HG02970 (cell line): ENCODE measurements at regions not wholly inside any gene's neighbourhood (a gene's known extent, or its start where the extent isn't known, plus 50 kb on each side); places are given as distances from the start of the nearest gene placed in this dataset.
"Not testable (repeated sequence)": the region's sequence is repeated elsewhere in the genome, so short reads cannot be mapped to it uniquely, and the experiment has no call there.

Experiments used
- ATAC-seq: cut with Tn5 transposase; IDR thresholded peaks from one replicate; pipeline ENCODE4 v1.9.1; 2021; ENCODE audit warnings: mild to moderate bottlenecking, moderate library complexity, moderate number of reproducible peaks; ENCODE audit not compliant: unreplicated experiment, low FRiP score

- no peak for ATAC-seq
These were observed 779.0 kb upstream of the SLIT2 start for GRCh38 chr4:19472666-19473065.

- ATAC-seq = not testable (repeated sequence)
These were observed 781.7 kb upstream of the SLIT2 start for GRCh38 chr4:19470001-19470400.

GRCh38 chr4:19462117-19462516 lies 789.6 kb upstream of the SLIT2 start:
- ATAC-seq = no peak

GRCh38 chr4:19455850-19456602 lies 795.7 kb upstream of the SLIT2 start:
- ATAC-seq = no peak

- ATAC-seq = no peak
These were observed 796.5 kb upstream of the SLIT2 start for GRCh38 chr4:19455196-19455595.

- no peak for ATAC-seq
These were observed 813.5 kb upstream of the SLIT2 start for GRCh38 chr4:19438233-19438632.

- ATAC-seq = no peak
These were observed 814.7 kb upstream of the SLIT2 start for GRCh38 chr4:19437008-19437407.

GRCh38 chr4:19429684-19430083 lies 822.0 kb upstream of the SLIT2 start:
- no peak for ATAC-seq

- ATAC-seq = no peak
These were observed 826.6 kb upstream of the SLIT2 start for GRCh38 chr4:19425146-19425545.

GRCh38 chr4:19417256-19417655 lies 834.4 kb upstream of the SLIT2 start:
- ATAC-seq = no peak

GRCh38 chr4:19416146-19416545 lies 835.6 kb upstream of the SLIT2 start:
- ATAC-seq = no peak

- no peak for ATAC-seq
These were observed 843.2 kb upstream of the SLIT2 start for GRCh38 chr4:19408490-19408889.

- no peak for ATAC-seq
These were observed 844.9 kb upstream of the SLIT2 start for GRCh38 chr4:19406789-19407188.

GRCh38 chr4:19403786-19404370 lies 847.8 kb upstream of the SLIT2 start:
- ATAC-seq = no peak

- no peak for ATAC-seq
These were observed 849.1 kb upstream of the SLIT2 start for GRCh38 chr4:19402581-19403065.

GRCh38 chr4:19401301-19402080 lies 850.2 kb upstream of the SLIT2 start:
- ATAC-seq = no peak

GRCh38 chr4:19400820-19401219 lies 850.9 kb upstream of the SLIT2 start:
- ATAC-seq = no peak

- no peak for ATAC-seq
These were observed 852.7 kb upstream of the SLIT2 start for GRCh38 chr4:19399001-19399400.

- no peak for ATAC-seq
These were observed 864.9 kb upstream of the SLIT2 start for GRCh38 chr4:19386786-19387185.

- no peak for ATAC-seq
These were observed 868.5 kb upstream of the SLIT2 start for GRCh38 chr4:19382993-19383756.

- ATAC-seq = no peak
These were observed 870.6 kb upstream of the SLIT2 start for GRCh38 chr4:19381068-19381467.
